ENCODE measurements at regions not wholly inside any gene's neighbourhood (a gene's known extent, or its start where the extent isn't known, plus 50 kb on each side); places are given as distances from the start of the nearest gene placed in this dataset.
"Not testable (repeated sequence)": the region's sequence is repeated elsewhere in the genome, so short reads cannot be mapped to it uniquely, and the experiment has no call there.

DNA sequence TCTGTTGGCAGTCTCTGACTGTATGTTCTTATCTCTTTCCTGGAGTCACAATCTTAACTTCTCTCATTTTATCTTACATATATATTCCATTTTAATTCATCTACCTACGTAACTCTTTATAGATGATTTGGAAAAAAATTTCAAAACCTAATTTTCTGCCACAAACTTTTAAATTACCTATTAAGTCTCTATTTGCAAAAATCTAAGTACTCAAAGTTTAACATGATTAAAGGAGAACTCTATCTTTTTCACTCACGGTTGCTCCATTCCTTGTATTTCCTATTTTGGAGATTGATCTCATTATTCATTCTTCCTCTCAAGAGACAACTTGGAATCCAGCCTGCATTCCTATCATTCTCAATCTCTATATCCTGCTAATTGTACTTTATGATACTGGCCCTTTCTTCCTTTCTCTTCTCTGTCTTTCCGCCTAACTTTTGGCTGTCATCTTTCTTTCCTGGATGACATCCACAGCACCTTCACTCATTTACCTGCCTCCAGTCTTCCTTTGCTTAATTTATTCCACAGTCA, 1071.1 kb upstream of the CITED2 start:
- TF ChIP-seq JUND (IDR thresholded peaks at IDR 0.05; ENCODE audit: low read depth), result no peak
- no peak for DNase-seq (ENCODE audit: low read depth in 1 of 2, low spot score in 1 of 2)
- in situ Hi-C loops (cut with HindIII; ENCODE audit: low pct_unique_long_range_greater_than_20kb, low sequenced_read_pairs), result no loop called here

DNA sequence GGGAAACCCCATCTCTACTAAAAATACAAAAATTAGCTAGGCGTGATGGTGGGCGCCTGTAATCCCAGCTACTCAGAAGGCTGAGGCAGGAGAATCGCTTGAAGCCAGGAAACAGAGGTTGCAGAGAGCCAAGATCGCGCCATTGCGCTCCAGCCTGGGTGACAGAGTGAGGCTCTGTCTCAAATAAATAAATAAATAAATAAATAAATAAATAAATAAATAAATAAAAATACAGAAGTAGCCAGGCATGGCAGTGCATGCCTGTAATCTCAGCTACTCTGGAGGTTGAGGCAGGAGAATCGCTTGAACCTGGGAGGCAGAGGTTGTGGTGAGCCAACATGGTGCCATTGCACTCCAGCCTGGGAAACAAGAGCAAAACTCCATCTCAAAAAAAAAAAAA, 1068.7 kb upstream of the CITED2 start:
- DNase-seq (ENCODE audit: low read depth in 1 of 2, low spot score in 1 of 2); in situ Hi-C loops (cut with HindIII; ENCODE audit: low pct_unique_long_range_greater_than_20kb, low sequenced_read_pairs): not testable (repeated sequence)

DNA sequence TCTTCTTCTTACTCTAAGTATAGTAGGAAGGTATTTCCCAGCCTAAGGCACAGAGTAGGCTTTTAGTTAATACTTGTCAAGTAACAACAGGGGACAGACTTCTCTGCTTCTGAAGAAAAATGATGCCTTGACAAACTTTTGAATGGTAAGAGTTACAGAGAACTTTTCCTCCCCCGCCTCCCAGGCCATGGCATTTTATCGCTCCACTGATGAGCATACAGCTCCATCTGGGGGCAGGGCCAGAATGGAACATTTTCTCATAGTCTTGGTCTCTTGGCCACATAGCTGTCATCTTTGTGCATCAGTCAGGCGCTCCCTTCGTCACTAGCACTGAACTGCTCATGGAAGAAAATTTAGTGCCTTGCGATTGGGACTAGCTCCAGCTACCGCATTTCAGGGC, 1066.8 kb upstream of the CITED2 start:
- peak in 1 of 2 experiments; percentile 71 for DNase-seq (ENCODE audit: low read depth in 1 of 2, low spot score in 1 of 2)
- no peak for TF ChIP-seq JUND (IDR thresholded peaks at IDR 0.05; ENCODE audit: low read depth)
- in situ Hi-C loops (cut with HindIII; ENCODE audit: low pct_unique_long_range_greater_than_20kb, low sequenced_read_pairs), result no loop called here

DNA sequence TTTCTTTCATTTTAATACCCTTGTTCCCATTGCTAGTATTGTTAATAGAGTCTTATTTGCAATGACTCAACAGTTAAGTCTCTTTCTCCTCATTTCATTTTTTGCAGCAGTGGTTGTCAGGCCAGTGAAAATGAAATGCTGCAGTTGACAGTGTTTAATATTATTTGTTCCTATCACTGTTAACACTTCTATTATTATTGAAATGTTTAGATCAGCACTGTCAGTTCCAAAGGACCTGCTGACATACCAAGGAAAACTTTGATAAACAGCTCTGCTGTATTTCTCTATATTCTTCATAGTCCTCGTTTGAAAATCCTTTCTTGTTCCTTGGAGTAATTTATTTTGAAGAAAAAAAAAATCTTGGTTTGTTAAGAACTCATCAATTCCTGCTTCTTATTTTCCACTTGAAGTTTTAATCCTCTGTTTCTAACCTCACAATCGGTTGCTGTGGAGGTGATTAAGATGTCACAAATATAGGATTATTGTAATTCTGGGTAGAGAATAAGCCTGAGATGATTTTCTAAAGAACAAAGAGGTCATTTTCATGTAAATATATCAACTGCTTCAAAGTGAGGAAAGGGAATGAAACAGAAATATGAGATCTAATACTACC, 1065.9 kb upstream of the CITED2 start:
- in situ Hi-C loops (cut with HindIII; ENCODE audit: low pct_unique_long_range_greater_than_20kb, low sequenced_read_pairs), result no loop called here
- no peak for DNase-seq (ENCODE audit: low read depth in 1 of 2, low spot score in 1 of 2)
- TF ChIP-seq JUND (IDR thresholded peaks at IDR 0.05; ENCODE audit: low read depth), result no peak

DNA sequence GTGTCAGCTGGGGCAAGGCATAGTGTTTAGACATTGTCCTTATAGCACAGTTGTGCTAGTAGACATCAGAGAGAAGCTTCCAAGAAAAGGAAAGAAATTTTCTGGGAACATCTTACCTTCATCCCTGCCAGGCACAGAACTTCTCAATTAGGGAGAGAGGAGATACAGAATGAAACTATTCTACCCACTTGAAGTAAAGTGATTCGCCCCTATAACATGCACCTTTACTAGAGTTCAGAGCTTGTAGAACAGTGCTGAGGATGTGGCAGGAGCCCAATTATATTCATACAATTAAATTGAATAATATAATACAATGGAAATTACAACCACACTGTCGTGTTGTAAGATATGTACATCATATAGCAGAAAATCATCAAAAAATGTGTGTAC, 1063.9 kb upstream of the CITED2 start:
- TF ChIP-seq JUND (IDR thresholded peaks at IDR 0.05; ENCODE audit: low read depth), result no peak
- no peak for DNase-seq (ENCODE audit: low read depth in 1 of 2, low spot score in 1 of 2)
- in situ Hi-C loops (cut with HindIII; ENCODE audit: low pct_unique_long_range_greater_than_20kb, low sequenced_read_pairs), result no loop called here

- no peak for TF ChIP-seq JUND (IDR thresholded peaks at IDR 0.05; ENCODE audit: low read depth)
- no peak for DNase-seq (ENCODE audit: low read depth in 1 of 2, low spot score in 1 of 2)
- in situ Hi-C loops (cut with HindIII; ENCODE audit: low pct_unique_long_range_greater_than_20kb, low sequenced_read_pairs), result no loop called here
Observed at GRCh38 chr6:140437619-140438345, 1063.3 kb upstream of the CITED2 start.

GRCh38 chr6:140436023-140436811, 1061.8 kb upstream of the CITED2 start:
- TF ChIP-seq JUND (IDR thresholded peaks at IDR 0.05; ENCODE audit: low read depth), result no peak
- peak in 1 of 2 experiments; percentile 92 for DNase-seq (ENCODE audit: low read depth in 1 of 2, low spot score in 1 of 2)
- in situ Hi-C loops (cut with HindIII; ENCODE audit: low pct_unique_long_range_greater_than_20kb, low sequenced_read_pairs), result no loop called here

GRCh38 chr6:140434761-140435160, 1060.3 kb upstream of the CITED2 start:
- in situ Hi-C loops (cut with HindIII; ENCODE audit: low pct_unique_long_range_greater_than_20kb, low sequenced_read_pairs), result no loop called here
- no peak for TF ChIP-seq JUND (IDR thresholded peaks at IDR 0.05; ENCODE audit: low read depth)
- no peak for DNase-seq (ENCODE audit: low read depth in 1 of 2, low spot score in 1 of 2)

GRCh38 chr6:140433072-140433471, 1058.6 kb upstream of the CITED2 start:
- in situ Hi-C loops (cut with HindIII; ENCODE audit: low pct_unique_long_range_greater_than_20kb, low sequenced_read_pairs), result no loop called here
- no peak for DNase-seq (ENCODE audit: low read depth in 1 of 2, low spot score in 1 of 2)
- TF ChIP-seq JUND (IDR thresholded peaks at IDR 0.05; ENCODE audit: low read depth), result no peak

DNA sequence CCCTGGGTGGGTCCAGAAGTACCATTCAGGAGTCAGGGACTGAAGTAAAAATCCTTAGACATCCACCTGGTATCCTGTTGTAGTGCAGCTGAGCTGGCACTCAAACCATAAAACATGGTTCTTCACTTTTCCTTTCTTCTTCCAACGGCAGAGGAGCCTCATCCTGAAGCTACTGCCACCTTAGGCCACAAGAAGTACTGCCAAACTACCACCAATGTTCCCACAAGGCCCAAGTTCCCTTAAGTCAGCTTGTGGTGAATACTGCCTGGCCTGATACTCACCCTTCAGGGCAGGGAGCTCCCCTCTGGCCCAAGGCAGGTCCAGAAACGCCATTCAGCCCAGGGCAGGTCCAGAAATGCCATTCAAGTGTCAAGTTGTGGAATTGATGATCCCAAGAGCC, 1053.4 kb upstream of the CITED2 start:
- in situ Hi-C loops (cut with HindIII; ENCODE audit: low pct_unique_long_range_greater_than_20kb, low sequenced_read_pairs), result no loop called here
- no peak for TF ChIP-seq JUND (IDR thresholded peaks at IDR 0.05; ENCODE audit: low read depth)
- no peak for DNase-seq (ENCODE audit: low read depth in 1 of 2, low spot score in 1 of 2)

DNA sequence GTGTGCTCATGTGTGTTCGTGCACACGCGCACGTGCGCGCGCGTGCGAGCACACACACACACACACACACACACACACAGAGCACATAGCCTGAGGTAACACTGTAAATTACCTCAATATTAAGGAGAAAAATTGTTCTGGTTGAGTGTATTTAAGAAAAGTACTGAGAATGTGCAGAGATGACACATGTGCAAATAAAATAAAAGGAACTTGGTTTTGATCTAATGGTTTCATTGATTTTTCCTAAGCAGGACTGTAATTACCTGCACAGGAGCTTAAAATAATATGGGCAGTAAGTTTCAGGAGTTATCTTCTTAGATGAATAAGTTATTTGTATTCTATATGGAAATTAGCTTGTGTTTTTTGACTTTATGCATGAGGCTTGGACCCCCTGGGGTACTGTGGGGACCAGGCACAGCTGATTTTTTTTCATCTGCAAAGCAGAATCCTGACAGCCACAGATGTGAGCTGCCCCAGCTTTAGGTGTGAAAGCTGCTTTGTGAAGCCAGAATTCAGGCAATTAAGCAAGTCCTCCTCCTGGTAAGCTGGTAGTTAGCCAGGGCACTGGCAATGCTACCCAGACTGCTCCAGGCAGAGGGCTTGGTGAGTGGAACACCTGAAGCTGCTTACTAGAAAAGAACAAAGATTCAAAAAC, 1040.6 kb upstream of the CITED2 start:
- no peak for TF ChIP-seq JUND (IDR thresholded peaks at IDR 0.05; ENCODE audit: low read depth)

DNA sequence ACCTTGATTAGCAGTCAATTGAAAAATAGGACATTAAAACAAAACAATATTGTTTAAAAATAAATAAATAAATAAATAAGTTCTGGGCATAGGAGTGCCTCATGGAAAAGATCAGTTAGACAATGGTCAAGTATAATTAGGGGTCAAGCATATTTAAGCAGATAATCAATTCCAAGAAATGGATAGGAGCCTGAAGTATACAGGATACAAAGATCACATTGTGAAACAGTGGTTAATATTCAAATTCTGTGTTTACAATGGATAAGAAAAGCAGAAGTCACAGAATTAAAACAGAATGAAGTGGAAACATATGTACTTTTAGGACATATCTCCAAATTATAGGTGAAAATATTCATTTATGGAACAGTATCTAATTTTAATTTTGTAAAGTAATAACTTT, 1028.6 kb upstream of the CITED2 start:
- no peak for TF ChIP-seq JUND (IDR thresholded peaks at IDR 0.05; ENCODE audit: low read depth)
- in situ Hi-C loops (cut with HindIII; ENCODE audit: low pct_unique_long_range_greater_than_20kb, low sequenced_read_pairs), result no loop called here
- DNase-seq (ENCODE audit: low read depth in 1 of 2, low spot score in 1 of 2), result no peak

More for the DNA sequence above, 1040.6 kb upstream of the CITED2 start:
- in situ Hi-C loops (cut with HindIII; ENCODE audit: low pct_unique_long_range_greater_than_20kb, low sequenced_read_pairs), result no loop called here
- no peak for DNase-seq (ENCODE audit: low read depth in 1 of 2, low spot score in 1 of 2)

Measured in T47D (cell line).